ENCODE measurements at regions not wholly inside any gene's neighbourhood (a gene's known extent, or its start where the extent isn't known, plus 50 kb on each side); places are given as distances from the start of the nearest gene placed in this dataset.
"Not testable (repeated sequence)": the region's sequence is repeated elsewhere in the genome, so short reads cannot be mapped to it uniquely, and the experiment has no call there.

DNA sequence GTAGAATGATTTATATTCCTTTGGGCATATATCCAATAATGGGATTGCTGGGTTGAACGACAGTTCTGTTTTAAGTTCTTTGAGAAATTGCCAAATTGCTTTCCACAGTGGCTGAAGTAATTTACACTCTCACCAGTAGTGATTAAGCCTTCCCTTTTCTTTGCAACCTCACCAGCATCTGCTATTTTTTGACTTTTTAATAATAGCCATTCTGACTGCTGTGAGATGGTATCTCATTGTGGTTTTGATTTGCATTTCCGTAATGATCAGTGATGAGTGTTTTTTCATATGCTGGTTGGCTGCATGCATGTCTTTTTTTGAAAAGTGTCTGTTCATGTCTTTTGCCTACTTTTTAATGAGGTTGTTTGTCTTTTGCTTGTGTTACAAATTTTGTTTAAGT is 233.8 kb downstream of the SNX19 start:
- DNase-seq: not testable (repeated sequence)

DNA sequence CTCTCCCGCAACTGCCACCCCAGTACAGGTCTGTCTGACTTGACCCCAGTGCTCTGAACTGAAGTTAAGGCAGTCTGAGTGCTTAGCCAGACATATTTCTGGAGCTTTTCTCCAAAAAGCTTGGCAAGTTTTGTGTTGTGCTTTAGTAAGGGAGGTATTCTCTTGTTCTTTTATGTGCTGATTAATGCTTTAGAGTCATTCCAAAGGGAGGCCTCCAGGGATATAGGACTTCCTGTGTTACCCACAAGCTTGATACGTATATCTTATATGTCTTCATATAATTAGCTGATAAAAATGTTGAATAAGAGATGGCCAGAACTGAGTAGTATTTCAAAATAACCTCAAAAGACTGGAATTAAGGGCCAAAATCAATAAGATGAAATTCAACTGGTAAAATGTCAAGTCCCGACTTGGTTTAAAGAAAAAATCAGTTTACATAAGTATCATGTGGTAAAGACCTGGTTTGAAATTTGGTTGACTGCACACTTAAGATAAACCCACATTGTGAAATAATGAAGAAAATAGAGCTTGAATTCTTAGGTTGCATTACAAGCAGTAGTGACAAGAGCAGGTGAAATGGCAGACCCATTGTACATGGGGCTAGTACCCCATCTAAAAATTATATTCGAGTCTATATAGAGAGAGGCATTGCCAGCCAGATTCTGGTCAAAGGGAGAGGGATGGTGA is 226.9 kb downstream of the SNX19 start:
- DNase-seq: no peak

DNA sequence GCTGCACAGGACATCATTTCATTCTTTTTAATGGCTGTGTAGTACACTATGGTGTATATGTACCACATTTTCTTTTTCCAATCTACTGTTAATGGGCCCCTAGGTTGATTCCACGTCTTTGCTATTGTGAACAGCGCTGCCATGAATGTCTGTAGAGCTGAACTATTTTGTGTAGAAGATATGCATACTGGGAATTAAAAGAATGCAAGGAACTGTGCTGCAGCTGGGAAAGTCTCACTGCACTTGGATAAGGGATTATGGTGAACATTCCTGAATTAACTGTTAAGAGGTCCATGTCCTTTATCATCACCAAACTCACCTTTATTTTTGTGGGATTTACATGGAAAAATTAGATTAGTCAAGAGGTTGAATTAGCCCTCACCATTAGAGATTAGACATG is 224.7 kb downstream of the SNX19 start:
- no peak for DNase-seq

DNA sequence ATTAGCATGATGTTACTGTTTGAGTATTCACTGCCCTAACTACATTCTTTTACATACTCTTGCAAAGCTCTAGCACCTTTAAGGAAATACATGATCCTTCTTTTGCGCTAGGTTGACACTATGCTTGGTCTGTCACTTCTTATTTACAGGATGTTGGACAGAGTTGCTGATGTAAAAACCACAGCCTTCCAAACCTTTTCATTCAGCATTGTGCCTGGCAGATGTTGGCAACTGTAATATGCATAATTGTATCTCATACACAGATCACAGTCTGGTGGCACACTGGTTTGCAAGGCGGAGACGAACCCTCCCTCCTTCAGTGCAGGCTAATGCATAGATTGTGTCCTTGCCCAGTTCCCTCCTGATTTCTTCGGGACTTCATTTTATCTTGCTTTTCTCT is 224.1 kb downstream of the SNX19 start:
- DNase-seq: no peak

DNA sequence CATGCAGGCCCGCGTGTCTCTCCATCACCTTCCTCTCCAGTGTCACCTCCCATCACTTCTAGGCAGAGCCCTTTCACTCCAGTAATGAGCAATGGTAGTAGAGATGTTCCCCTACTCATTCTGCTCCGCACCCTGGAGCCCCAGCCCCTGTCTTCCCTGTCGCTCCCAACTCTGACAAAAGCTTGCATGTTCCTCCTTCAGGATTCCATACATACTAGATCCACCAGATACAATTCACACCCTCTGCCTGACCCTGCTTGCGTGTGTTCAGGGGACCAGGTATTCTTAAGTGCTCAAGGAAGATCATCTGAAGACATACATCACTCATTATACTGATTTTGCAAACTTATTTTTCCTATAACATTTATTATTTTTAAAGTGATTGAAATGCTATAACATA is 222.7 kb downstream of the SNX19 start:
- DNase-seq: no peak

DNA sequence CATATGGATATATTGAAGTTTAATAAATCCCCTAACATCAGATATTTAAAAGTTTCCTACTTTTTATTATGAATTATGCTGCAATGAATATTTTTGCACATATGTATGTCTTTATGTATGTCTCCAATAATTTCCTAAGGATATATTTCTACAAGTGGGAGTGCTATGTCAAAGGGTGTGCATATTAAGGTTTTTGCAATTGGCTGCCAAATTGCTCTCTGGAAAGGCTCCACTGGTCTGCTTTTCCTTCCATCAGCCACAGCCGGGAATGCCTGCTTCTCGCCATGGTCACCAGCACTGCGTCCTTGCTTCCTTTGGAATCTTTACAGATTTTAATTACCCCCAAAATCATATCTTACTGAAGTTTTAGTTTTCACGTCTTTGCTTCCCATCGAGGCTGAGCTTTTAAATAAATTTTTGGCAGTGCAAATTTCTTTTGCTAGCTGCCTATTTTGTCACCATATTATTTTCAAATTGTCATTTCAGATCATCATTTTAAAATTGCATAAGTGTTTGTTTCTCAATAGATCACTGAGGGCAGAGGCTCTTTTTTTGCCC is 221.7 kb downstream of the SNX19 start:
- DNase-seq: no peak

DNA sequence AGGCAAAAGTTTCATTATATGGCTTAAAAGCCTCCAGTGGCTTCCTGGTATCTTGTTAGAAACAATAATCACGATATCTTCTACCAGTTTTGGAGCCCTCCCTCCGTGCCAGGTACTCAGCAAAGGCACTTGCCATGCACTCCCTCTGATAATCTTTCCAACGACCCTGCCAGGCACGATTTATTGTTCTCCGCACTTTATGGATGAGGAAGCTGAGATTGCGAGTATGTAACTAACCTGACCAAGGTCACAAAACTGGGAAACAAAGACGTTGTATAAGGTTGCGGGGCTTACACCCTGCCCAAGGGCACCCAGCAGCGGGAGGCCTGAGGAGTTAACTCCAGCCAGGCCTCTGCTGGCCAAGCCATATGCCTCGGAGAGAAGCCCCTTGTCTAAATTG is 218.1 kb downstream of the SNX19 start:
- no peak for DNase-seq

DNA sequence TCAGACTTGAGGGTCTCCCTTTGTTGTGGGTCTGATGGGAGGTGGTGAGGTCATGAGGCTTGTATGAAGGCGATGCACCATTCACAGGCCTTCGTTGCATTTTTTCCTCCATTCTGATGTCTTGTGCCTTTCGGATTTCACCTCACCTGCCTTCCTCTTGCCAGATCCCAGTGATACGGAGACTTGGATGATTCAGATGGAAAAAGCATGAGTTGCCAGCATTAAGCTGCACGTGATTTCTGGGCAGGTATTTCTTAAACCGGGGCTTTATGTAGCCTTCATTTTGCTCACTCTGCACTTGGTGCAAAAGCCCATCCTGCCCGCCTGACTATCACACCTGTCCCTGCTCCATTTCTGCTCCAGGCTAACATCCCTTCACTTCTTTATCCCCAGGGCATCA is 216.7 kb downstream of the SNX19 start:
- DNase-seq: no peak

DNA sequence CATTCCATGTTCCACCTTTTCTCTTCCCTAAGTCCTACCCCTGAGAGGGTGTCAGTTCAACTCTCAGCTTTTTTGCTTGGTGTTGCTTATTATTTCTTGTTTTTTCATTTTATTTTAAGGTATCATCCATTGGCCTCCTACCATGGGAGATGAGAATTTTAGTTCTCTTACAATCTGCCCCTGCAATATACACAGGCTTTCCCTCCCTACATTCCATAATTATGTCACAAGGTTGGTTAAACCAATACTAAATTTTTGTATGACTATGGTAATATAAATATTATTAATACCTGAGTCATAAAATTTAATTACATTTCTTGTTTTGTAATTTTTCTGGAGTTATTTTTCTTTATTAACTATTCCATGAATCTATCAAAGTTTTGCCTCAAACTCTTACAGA is 216.2 kb downstream of the SNX19 start:
- DNase-seq: no peak

DNA sequence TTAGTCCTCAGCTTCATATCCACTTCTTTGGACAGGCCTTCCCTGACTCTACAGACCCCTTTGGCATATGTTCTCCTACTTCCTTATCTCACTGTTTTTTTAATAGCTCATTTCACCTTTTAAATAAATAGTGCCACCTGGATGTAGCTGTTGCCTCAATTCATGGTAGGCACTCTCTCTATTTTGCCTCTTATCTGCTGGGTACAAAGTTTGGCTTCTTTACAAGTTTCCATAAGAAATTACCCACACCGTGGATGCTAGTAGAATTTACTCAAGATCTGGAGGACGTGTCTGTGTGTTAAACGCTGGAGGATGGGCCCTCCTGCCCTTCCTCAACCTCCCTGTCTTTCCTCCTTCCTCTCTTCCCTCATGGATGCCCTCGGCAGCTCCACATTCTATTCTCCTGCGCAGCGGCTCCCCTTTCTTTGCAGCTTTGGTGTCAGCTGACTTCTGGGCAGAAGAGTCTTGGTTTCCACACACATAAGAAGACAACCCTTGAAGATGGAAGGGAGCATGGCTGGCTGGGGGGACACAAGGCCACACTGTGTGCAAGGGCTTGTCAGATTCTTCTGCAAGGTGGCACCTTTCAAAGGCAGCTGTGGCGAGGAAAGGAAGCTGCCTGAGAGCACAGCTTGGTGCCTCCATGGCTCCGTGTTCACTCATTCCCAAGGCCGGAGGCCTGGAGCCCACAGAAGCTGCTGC is 212.6 kb downstream of the SNX19 start:
- no peak for DNase-seq

DNA sequence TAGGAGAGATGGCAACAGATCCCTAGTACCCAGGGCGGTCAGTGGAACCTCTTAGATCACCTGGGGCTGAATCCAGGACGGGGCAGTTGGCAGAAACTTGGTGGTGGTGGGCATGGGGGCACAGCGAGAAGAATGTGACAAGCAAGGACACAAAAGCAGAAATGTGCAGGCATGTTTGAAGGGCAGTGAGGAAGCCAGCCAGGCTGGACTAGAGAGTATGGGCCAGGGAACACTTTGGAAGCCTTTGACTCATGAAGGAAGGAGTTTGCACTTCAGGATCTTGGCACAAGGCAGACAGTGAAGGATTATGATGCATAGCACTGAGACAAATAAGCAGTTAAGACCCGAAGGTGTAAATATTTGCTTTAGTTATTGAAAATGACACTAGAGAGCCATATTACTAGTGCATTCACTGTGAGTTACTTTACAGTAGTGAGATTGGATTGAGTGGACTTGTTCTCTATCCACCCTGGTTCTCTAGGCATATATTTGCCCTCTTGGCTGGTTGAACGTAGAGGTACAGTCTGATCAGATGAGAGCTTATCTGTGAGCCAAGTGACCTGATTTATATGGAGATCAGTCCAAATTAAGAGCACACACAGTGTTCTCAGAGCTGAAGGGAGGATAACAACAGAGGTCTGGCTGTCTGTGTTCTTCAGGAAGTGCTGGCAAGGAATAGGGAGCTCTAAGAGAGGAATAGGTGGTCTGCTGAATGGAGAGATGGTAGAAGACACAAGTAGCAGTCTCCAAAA is 210.4 kb downstream of the SNX19 start:
- DNase-seq: no peak

DNA sequence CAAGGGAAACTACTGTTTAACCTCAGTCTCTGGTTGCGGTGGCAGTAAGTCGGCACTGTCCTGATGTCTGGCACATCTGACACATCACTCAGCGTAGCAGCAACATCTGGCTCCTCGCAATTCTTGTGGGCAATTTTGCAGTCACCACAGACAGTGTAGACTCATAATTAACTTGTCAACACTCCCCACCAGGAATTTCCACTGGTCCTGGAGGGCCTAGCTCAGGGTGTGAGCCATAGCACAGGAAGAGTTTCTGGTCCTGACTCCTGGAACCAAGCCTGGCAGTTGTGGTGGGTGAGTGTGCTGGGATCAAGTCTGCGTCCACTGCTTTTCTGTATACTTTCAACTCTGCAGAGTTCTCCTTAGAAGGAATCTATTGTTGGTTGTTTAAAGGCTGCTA is 209.7 kb downstream of the SNX19 start:
- no peak for DNase-seq

DNA sequence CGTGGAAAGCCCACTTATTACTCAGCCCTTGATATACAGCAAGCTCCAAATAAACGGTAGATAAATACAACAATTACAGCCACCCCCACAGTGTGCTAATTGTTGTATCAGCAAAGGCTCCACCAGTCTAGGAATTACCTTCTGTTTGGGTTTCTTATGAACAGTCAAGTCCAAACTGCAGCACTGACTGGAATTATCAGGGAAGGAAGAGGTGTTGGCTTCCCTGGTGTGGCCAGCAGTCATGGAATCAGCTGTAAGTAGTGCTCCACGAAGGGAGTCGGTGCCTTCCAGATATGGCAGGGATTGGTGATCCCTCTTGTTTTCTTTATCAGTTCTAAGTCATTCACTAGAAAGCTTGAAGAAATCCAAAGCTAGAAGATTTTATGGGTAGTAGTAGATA is 209.1 kb downstream of the SNX19 start:
- DNase-seq: no peak

DNA sequence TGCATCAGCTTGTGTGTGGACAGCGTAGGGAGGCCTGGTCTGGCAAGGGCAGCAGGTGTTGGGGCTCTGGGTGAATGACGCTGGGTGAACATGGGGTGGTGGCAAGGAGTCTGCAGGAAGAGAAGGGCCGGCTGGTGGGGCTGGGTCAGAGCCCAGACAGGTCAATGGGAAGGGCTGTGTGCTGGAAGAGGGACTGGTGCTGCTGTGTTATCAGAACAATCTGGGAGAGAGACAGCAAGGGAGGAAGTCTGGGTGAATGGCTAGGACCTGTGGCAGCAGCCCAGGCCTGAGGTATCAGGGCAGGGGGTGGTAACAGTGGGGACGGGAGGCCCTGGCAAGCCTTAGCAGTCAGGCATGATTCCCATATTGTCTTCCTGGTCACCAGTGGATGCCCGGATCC is 206.7 kb downstream of the SNX19 start:
- no peak for DNase-seq

DNA sequence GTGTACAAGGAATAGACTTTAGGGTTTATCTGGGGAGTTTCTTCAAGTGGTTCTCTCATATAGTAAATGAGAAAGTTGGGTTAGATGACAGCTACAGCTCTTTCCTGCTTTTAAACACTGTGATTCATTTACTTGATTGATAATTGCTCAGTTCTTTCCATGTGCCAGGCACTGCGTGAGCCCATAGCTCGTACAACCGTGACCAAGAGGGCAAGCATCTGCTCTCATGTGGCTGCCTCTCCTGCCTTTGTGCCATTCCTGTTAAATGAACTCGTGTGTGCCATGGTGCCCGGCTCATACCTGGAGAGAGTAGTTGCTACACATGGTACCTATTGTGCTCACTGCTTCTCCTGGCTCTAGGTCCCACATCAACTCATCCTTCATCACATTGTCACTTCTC is 206.3 kb downstream of the SNX19 start:
- no peak for DNase-seq

DNA sequence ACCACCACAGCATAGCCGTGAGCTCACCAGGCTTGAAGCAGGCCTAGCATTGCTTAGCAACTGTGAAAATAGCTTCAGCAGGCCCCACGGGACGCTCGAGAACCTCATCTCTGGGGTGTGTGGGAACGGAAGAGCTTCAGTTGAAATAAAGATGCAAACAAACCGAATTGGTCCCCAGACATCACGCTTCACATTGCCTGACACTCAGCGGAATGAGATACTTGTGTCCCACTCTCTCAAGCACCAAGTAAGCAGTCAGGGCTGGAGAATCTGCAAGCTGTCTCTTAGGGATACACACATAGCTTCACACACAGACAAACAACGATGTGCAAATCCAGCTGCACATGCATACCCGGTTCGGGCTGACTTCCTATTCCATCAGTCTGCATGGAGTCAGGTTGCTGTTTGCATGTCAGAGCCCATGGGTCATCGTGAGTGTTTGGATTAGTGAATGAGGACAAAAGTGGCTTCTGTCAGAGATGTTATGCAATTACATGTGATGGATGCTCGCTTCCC is 205.7 kb downstream of the SNX19 start:
- DNase-seq: no peak

DNA sequence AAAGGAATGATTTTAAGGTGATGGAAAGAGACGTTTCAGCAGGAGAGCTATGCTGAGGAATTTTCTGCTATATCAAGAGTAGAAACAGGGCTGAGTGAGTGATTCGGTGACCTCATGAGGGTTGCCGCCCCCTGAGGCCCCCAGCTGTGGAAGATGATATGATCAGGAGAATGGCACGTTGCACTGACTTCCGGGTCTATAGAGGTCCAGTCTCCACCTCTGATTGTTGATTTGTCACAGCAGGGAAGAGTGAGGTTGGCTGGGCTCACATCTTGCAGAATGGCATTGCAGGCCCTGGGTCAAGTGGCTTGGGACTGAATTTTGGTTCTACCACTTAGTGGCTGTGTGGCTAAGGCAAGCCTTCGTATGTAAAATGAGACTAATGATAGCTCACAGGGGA is 205.1 kb downstream of the SNX19 start:
- DNase-seq: no peak

DNA sequence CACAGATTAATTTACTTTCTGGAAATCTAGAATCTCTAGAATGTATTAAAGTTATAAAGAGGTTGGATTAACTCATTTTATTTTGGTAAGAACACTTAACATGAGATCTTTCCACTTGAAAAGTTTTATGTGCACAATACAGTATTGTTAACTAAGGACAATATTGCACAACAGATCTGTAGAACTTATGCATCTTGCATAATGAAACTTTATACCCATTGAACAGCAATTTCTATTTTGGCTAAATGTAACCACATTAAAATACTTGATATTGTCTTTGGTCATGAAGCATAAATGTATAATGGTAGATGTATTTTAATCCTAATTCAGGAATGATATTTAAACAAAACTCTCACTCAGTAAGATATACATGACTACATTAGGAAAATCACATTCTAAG is 203.8 kb downstream of the SNX19 start:
- no peak for DNase-seq

DNA sequence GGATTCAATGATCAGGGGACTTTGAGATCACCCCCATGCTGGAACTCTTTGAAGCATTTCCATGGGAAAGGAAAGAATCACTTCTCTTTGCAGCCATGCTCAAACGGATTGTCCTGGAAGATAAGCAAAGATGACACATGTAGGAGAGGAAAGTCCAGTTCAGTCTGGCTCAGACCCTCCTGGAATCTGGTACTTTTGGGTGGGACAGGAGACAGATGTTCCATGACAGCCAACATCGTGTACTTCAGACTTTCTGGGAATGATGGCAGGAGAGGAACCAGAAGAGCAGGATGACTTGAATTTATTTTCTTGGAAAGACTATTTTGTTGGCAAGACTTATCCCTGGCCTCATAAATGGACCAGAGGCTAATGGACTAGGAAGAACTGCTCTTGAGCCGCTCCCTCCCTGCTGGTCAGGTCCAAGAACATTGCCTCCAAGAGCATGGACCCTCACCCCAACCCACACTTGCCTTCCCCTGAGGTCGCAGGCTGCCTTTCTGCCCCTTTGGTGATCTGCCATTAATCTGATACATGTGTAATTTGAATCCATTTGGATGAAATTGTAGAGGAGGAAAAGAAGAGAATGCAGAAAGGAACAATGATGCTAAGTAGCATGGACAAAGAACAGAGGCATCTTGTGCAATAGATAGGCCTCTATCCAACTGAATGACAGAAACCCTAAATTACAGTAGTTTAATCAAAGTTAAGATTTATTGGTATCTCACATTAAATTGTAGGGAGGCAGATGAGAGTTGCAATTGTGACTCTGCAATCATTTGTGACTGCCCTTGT is 201.0 kb downstream of the SNX19 start:
- DNase-seq: no peak

DNA sequence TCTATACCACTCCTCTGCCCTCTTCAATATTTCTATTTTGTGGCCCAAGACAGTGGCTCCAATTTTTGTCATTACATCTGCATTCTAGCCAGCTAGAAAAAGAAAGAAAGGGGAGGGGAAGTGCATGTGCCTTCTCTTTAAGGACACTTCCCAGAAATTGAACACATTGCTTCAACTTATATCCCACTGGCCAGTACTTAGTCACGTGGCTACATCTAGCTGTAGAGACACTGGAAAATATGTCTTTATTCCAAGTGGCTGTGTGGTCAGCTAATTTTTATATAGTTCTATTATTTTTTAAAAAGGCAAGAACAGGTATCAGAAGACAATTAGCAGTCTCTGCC is 200.4 kb downstream of the SNX19 start:
- no peak for DNase-seq

DNA sequence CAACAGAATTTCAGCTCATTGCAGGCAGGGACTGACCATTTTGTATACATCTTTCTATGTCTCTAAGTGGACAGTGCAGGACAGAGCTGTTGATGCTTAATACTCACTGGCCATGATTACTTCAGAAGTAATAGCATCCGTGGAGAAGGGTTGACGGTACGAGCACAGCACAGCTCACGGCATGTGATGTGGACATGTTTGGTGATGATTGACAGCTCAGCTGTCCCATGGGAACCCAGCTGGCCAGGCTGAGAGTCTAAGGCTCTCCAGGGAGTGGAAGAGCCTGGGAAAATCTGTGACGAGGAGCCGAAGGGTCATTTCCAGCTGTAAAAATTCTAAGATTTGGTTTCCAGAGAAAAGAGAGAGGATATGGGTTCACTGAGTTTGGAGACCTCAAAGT is 198.2 kb downstream of the SNX19 start:
- no peak for DNase-seq

DNA sequence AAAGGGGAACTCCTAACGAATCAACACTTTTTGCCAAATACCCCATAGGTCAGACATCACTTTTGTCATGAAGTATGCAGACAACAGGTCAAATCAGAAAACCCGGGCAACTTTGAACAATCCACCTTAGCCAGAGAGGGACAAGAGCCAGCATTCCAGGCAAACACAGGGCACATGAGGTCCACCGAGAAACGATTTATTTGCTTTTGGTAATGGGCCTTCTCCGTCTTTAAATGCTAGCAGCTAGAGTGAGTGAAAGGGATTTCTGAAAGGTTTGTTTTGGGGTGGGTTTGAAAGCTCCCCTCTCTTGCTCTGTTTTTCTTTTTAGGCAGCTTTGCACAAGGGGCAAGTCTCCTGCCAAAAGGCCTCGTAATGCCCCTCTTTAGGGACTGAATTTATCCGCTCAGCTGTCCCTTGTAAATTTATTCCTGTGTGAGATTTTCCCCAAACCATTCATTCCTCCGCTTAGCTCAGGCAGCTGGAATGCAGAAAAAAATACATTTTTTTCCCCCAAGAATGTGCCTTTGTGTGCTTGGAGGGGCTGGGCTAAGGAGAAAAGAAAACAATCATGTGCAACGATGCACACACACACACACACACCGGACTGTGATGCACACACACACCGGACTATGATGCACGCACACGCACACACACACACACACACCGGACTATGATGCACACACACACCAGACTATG is 196.9 kb downstream of the SNX19 start:
- no peak for DNase-seq
